Psoas muscle (tissue), 7 donors: ENCODE measurements at regions not wholly inside any gene's neighbourhood (a gene's known extent, or its start where the extent isn't known, plus 50 kb on each side); places are given as distances from the start of the nearest gene placed in this dataset.

Experiments
- ATAC-seq, 4 donors: fragments of 200-7000 bp; cut with Tn5 transposase; one replicate each; pipeline ENCODE4 v1.9.1; 2020; ENCODE audit warnings: moderate library complexity in 3 of 4, mild to moderate bottlenecking in 2 of 4
- DNase-seq, 2 donors: peaks; one replicate each; pipeline ENCODE4 v3.0.0-alpha.2; 2020
- H3K27ac ChIP-seq: fragments of 200-600 bp; one replicate; pipeline ENCODE4 v1.8.0; 2022
- H3K27me3 ChIP-seq, 3 donors: fragments of 200-600 bp in 1 of 3; one replicate each; pipeline versions ENCODE4 v1.6.1 to v1.8.0; 2013 to 2022; ENCODE audit warnings: low read length in 2 of 3, mild to moderate bottlenecking in 2 of 3, moderate library complexity in 1 of 3; ENCODE audit not compliant: insufficient read depth in 3 of 3
- H3K36me3 ChIP-seq, 2 donors: fragments of 200-600 bp in 1 of 2; one replicate each; pipeline versions ENCODE4 v1.6.1 to v1.8.0; 2013 to 2022; ENCODE audit warnings: low read depth in 1 of 2, mild to moderate bottlenecking in 1 of 2, moderate library complexity in 1 of 2; ENCODE audit not compliant: insufficient read depth in 1 of 2
- H3K4me1 ChIP-seq: fragments of 200-600 bp; one replicate; pipeline ENCODE4 v1.8.0; 2022
- H3K4me3 ChIP-seq: fragments of 200-600 bp; one replicate; pipeline ENCODE4 v1.8.0; 2022; ENCODE audit warnings: mild to moderate bottlenecking
- H3K9me3 ChIP-seq: fragments of 200-600 bp; one replicate; pipeline ENCODE4 v1.8.0; 2022
- CTCF ChIP-seq: fragments of 200-600 bp; IDR thresholded peaks from one replicate; pipeline ENCODE4 v1.8.0; 2022; ENCODE audit warnings: antibody characterized with exemption
- WGBS, 3 donors: extraction: QIAGEN DNeasy Blood & Tissue Kit; methylation state at CpG; one replicate each; pipeline versions ENCODE4 v1.1.6 to v1.1.7; 2013; 5-methylcytosine and 5-hydroxymethylcytosine counted together
- intact Hi-C, 2 donors: fragments of 100-400 bp; cut with DNase I; formaldehyde crosslinking; loops; one replicate each; pipeline versions ENCODE4 v1.11.0 to v1.14.2; 2022
- donor health status: healthy with polysubstance abuse.
- donor health status: DM: no; HTN: no; CAD: no; lungs with moderate emphysema.
- donor health status: Bipolar disorder and iron deficiency.
- donor health status: healthy.
- donor health status: DM: yes; HTN: yes; CAD: no.
- donor health status: DM: no; HTN: no; CAD: no.
- donor health status: DM: yes; HTN: yes; CAD: no.

GRCh38 chr4:189779281-189779980, 161.2 kb upstream of the FRG1 start:
- Histone ChIP-seq H3K27ac (no peak overlapping the region), H3K4me3 (no peak overlapping the region), H3K36me3 (no peaks in the 10 kb centered on the region), H3K27me3 (no peaks in the 10 kb centered on the region), H3K9me3 (no peaks in the 10 kb centered on the region), H3K4me1 (no peaks in the 10 kb centered on the region)
- no peak for TF ChIP-seq CTCF
- DNase-seq (no peak), ATAC-seq (no peak)
- intact Hi-C loops: no loop called here
- WGBS, 3 donors: 43 to 53% (median 43%) methylated on average over 7 of the region's 7 CpGs

- no peak overlapping the region for H3K27ac ChIP-seq
- ATAC-seq: no peak
- TF ChIP-seq CTCF: no peak
- DNase-seq: no peak
- 27 to 41% (median 30%) methylated on average over 5 of the region's 5 CpGs for WGBS, 3 donors
- H3K4me3 ChIP-seq: no peak overlapping the region
- intact Hi-C loops: no loop called here
- no peaks in the 10 kb centered on the region for H3K27me3 ChIP-seq
- H3K9me3 ChIP-seq: no peaks in the 10 kb centered on the region
- H3K4me1 ChIP-seq: no peaks in the 10 kb centered on the region
- no peaks in the 10 kb centered on the region for H3K36me3 ChIP-seq
Measured at GRCh38 chr4:189780391-189780790, 160.3 kb upstream of the FRG1 start.

GRCh38 chr4:189784651-189785050, 156.0 kb upstream of the FRG1 start:
- ATAC-seq (no peak), DNase-seq (no peak)
- no peaks in the 10 kb centered on the region for H3K9me3 ChIP-seq
- TF ChIP-seq CTCF: no peak
- no peak overlapping the region for H3K4me3 ChIP-seq
- H3K27ac ChIP-seq: no peak overlapping the region
- intact Hi-C loops: no loop called here
- no peaks in the 10 kb centered on the region for H3K36me3 ChIP-seq
- no peaks in the 10 kb centered on the region for H3K4me1 ChIP-seq
- H3K27me3 ChIP-seq: no peaks in the 10 kb centered on the region

- ATAC-seq (no peak), DNase-seq (no peak)
- H3K4me3 ChIP-seq: no peak overlapping the region
- no peaks in the 10 kb centered on the region for H3K9me3 ChIP-seq
- H3K27ac ChIP-seq: no peak overlapping the region
- TF ChIP-seq CTCF: no peak
- no peaks in the 10 kb centered on the region for H3K27me3 ChIP-seq
- 50 to 76% (median 64%) methylated on average over 5 of the region's 5 CpGs for WGBS, 3 donors
- H3K36me3 ChIP-seq: no peaks in the 10 kb centered on the region
- H3K4me1 ChIP-seq: no peaks in the 10 kb centered on the region
- intact Hi-C loops: no loop called here
Measured at GRCh38 chr4:189785257-189785656, 155.4 kb upstream of the FRG1 start.

- H3K27ac ChIP-seq: no peak overlapping the region
- DNase-seq (no peak), ATAC-seq (no peak)
- WGBS, 3 donors: 78 to 87% (median 80%) methylated on average over 5 of the region's 5 CpGs
- no peaks in the 10 kb centered on the region for H3K9me3 ChIP-seq
- no peak for TF ChIP-seq CTCF
- no peaks in the 10 kb centered on the region for H3K4me1 ChIP-seq
- no peaks in the 10 kb centered on the region for H3K27me3 ChIP-seq
- H3K4me3 ChIP-seq: no peak overlapping the region
- intact Hi-C loops: no loop called here
- H3K36me3 ChIP-seq: no peaks in the 10 kb centered on the region
Measured at GRCh38 chr4:189786447-189786846, 154.2 kb upstream of the FRG1 start.
